ENCODE measurements at regions not wholly inside any gene's neighbourhood (a gene's known extent, or its start where the extent isn't known, plus 50 kb on each side); places are given as distances from the start of the nearest gene placed in this dataset.
A peak's percentile ranks its signal among the peaks of the same experiment; 100 is the strongest.

DNA sequence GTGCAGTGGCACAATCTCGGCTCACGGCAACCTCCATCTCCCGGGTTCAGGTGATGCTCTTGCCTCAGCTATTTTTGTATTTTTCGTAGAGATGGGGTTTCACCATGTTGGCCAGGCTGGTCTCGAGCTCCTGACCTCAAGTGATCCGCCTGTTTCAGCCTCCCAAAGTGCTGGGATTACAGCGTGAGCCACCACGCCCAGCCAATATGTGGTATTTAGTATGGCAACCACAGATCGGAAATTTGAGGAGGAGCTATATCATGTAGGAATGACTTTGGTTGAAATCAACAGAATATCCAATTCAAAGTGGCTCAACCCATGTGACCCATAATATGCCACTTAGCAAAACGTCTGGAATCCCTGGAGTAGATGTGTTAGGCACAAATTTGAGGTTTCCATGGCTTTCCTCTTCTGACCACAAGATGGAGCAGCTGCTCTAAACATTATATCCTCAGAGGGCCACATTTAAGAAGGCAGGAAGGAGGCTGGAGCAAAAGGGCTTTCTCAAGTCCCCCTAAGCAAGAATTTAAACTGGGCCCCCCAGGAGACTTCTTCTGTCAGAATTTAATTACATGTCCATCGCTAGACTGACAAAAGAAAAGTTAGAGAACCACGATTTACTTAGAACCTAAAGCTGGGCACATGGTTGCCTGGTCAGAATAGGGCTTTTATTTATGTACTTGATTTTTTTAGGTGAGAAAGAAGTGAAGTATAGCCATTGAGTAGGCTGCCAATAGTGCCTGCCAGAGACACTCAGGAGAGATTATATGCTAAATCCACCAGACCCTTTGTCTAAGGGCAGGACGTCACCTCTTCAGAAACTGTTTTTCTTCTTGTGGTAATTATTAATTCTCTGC is 49.6 kb upstream of the ITSN2 start:
- TF ChIP-seq, protein P1, sequence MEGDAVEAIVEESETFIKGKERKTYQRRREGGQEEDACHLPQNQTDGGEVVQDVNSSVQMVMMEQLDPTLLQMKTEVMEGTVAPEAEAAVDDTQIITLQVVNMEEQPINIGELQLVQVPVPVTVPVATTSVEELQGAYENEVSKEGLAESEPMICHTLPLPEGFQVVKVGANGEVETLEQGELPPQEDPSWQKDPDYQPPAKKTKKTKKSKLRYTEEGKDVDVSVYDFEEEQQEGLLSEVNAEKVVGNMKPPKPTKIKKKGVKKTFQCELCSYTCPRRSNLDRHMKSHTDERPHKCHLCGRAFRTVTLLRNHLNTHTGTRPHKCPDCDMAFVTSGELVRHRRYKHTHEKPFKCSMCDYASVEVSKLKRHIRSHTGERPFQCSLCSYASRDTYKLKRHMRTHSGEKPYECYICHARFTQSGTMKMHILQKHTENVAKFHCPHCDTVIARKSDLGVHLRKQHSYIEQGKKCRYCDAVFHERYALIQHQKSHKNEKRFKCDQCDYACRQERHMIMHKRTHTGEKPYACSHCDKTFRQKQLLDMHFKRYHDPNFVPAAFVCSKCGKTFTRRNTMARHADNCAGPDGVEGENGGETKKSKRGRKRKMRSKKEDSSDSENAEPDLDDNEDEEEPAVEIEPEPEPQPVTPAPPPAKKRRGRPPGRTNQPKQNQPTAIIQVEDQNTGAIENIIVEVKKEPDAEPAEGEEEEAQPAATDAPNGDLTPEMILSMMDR (IDR thresholded peaks at IDR 0.05; ENCODE audit: insufficient read depth, low read length, severe bottlenecking), result peak; percentile 77
- H3K27me3 ChIP-seq (ENCODE audit: control insufficient read depth, insufficient read depth, low read length), result no peaks in the 10 kb centered on the region
- peak; percentile 69 for DNase-seq (ENCODE audit: low read depth)
- no peak for FAIRE-seq
- no peaks in the 10 kb centered on the region for H3K36me3 ChIP-seq (ENCODE audit: control insufficient read depth, insufficient read depth, low read length)
- H3K4me3 ChIP-seq (ENCODE audit: low read depth, low read length), result no peak overlapping the region

Measured in bronchial epithelial cell (primary cell).